ENCODE measurements at regions not wholly inside any gene's neighbourhood (a gene's known extent, or its start where the extent isn't known, plus 50 kb on each side); places are given as distances from the start of the nearest gene placed in this dataset.

- no peak for DNase-seq (ENCODE audit: low read depth)
- no peak overlapping the region for H3K4me3 ChIP-seq (ENCODE audit: low read depth, low read length)
- TF ChIP-seq MAX (IDR thresholded peaks at IDR 0.05; ENCODE audit: low read depth, low read length) (no peak), CTCF (IDR thresholded peaks at IDR 0.05; ENCODE audit: low read depth, low read length) (no peak), MYC (IDR thresholded peaks at IDR 0.05; ENCODE audit: low read depth, low read length) (no peak), POLR2A (IDR thresholded peaks at IDR 0.05; ENCODE audit: extremely low read depth, insufficient read length) (no peak)
Measured at GRCh38 chr12:16658699-16659098, 52.7 kb upstream of the LMO3 start.

All from NB4 (cell line).